Right atrium auricular region (tissue), 2 donors: ENCODE measurements at regions not wholly inside any gene's neighbourhood (a gene's known extent, or its start where the extent isn't known, plus 50 kb on each side); places are given as distances from the start of the nearest gene placed in this dataset.

Source experiments
- DNase-seq: peaks from one replicate; pipeline ENCODE4 v3.0.0-alpha.2; 2019; ENCODE audit warnings: low spot score
- H3K27ac ChIP-seq, 2 donors: fragments of 200-600 bp; sonication (generic); 1 replicate in 1 of 2; 2 replicates in 1 of 2; pipeline ENCODE4 v1.5.1; 2016 to 2019
- H3K27me3 ChIP-seq, 2 donors: fragments of 200-600 bp; sonication (generic); one replicate each; pipeline versions ENCODE4 v1.5.1 to v1.6.0; 2017 to 2019
- H3K36me3 ChIP-seq: fragments of 200-600 bp; sonication (generic); one replicate; pipeline ENCODE4 v1.5.1; 2016
- H3K4me1 ChIP-seq, 2 donors: fragments of 200-600 bp; sonication (generic); one replicate each; pipeline versions ENCODE4 v1.5.1 to v1.6.0; 2017 to 2019
- H3K4me3 ChIP-seq, 2 donors: fragments of 200-600 bp; sonication (generic); 1 replicate in 1 of 2; 2 replicates in 1 of 2; pipeline ENCODE4 v1.5.1; 2017 to 2019; ENCODE audit warnings: mild to moderate bottlenecking in 1 of 2, moderate library complexity in 1 of 2
- H3K9me3 ChIP-seq, 2 donors: fragments of 200-600 bp; sonication (generic); one replicate each; pipeline ENCODE4 v1.5.1; 2019
- CTCF ChIP-seq, 2 donors: fragments of 200-600 bp; sonication (generic); IDR thresholded peaks; one replicate each; pipeline ENCODE4 v1.5.1; 2019; ENCODE audit warnings: antibody characterized with exemption in 2 of 2

- Histone ChIP-seq H3K4me3 (no peak overlapping the region), H3K4me1 (peaks cover 0 to 66% of the 10 kb centered on the region in 2 donors), H3K27ac (peak overlapping the region; percentile 76 to 85), H3K27me3 (no peaks in the 10 kb centered on the region), H3K36me3 (no peaks in the 10 kb centered on the region), H3K9me3 (no peaks in the 10 kb centered on the region)
- DNase-seq: no peak
- TF ChIP-seq CTCF (IDR thresholded peaks at IDR 0.05): no peak
Observed at GRCh38 chr7:25841575-25841974, 310.4 kb upstream of the NFE2L3 start.

GRCh38 chr7:25842201-25842733 is 309.7 kb upstream of the NFE2L3 start:
- Histone ChIP-seq H3K36me3 (no peaks in the 10 kb centered on the region), H3K9me3 (no peaks in the 10 kb centered on the region), H3K4me3 (no peak overlapping the region), H3K4me1 (peaks cover 0 to 72% of the 10 kb centered on the region in 2 donors), H3K27me3 (no peaks in the 10 kb centered on the region), H3K27ac (peak overlapping the region; percentile 76 to 85)
- no peak for TF ChIP-seq CTCF (IDR thresholded peaks at IDR 0.05)
- DNase-seq: no peak

- Histone ChIP-seq H3K4me1 (peaks cover 0 to 83% of the 10 kb centered on the region in 2 donors), H3K4me3 (no peak overlapping the region), H3K9me3 (no peaks in the 10 kb centered on the region), H3K27me3 (no peaks in the 10 kb centered on the region), H3K36me3 (no peaks in the 10 kb centered on the region), H3K27ac (peak overlapping the region in 1 of 2 donors; percentile 45)
- TF ChIP-seq CTCF (IDR thresholded peaks at IDR 0.05): no peak
- no peak for DNase-seq
Observed at GRCh38 chr7:25843467-25843866, 308.5 kb upstream of the NFE2L3 start.

GRCh38 chr7:25844102-25844870 is 307.7 kb upstream of the NFE2L3 start:
- peak overlapping the region in 1 of 2 donors; percentile 45 for H3K27ac ChIP-seq
- H3K27me3 ChIP-seq: no peaks in the 10 kb centered on the region
- H3K4me1 ChIP-seq: peaks cover 0 to 86% of the 10 kb centered on the region in 2 donors

GRCh38 chr7:25845464-25845863 is 306.5 kb upstream of the NFE2L3 start:
- H3K9me3 ChIP-seq: no peaks in the 10 kb centered on the region
- no peaks in the 10 kb centered on the region for H3K27me3 ChIP-seq
- no peak for DNase-seq
- no peak overlapping the region for H3K4me3 ChIP-seq
- TF ChIP-seq CTCF (IDR thresholded peaks at IDR 0.05): no peak
- peaks cover 0 to 86% of the 10 kb centered on the region in 2 donors for H3K4me1 ChIP-seq
- H3K36me3 ChIP-seq: no peaks in the 10 kb centered on the region
- peak overlapping the region; percentile 81 to 84 for H3K27ac ChIP-seq

More at GRCh38 chr7:25844102-25844870, 307.7 kb upstream of the NFE2L3 start:
- Histone ChIP-seq H3K36me3 (no peaks in the 10 kb centered on the region), H3K4me3 (no peak overlapping the region), H3K9me3 (no peaks in the 10 kb centered on the region)
- no peak for TF ChIP-seq CTCF (IDR thresholded peaks at IDR 0.05)
- no peak for DNase-seq
